ENCODE measurements at regions not wholly inside any gene's neighbourhood (a gene's known extent, or its start where the extent isn't known, plus 50 kb on each side); places are given as distances from the start of the nearest gene placed in this dataset.
A peak's percentile ranks its signal among the peaks of the same experiment; 100 is the strongest.

DNA sequence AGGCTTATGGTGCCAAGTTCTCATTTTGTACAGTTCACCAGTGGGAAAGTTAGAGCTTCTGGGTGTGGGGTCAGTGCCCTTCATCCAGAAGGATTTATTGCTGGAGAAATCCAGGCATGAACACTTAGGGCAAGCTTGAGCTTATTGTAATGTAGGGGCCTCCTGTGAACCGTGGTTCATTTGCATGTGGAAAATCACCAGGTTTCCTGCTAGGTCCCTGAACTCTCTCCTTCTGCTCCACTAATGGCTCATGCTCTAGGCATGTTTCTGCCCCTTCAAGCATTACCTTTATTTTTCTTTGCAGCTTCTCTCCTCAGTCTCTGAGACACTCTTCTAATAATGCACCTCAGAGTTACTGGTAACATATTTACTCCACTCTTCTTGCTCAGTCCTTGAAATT, 79.3 kb upstream of the FAM98A start:
- no peak for DNase-seq
- TF ChIP-seq, protein P1, sequence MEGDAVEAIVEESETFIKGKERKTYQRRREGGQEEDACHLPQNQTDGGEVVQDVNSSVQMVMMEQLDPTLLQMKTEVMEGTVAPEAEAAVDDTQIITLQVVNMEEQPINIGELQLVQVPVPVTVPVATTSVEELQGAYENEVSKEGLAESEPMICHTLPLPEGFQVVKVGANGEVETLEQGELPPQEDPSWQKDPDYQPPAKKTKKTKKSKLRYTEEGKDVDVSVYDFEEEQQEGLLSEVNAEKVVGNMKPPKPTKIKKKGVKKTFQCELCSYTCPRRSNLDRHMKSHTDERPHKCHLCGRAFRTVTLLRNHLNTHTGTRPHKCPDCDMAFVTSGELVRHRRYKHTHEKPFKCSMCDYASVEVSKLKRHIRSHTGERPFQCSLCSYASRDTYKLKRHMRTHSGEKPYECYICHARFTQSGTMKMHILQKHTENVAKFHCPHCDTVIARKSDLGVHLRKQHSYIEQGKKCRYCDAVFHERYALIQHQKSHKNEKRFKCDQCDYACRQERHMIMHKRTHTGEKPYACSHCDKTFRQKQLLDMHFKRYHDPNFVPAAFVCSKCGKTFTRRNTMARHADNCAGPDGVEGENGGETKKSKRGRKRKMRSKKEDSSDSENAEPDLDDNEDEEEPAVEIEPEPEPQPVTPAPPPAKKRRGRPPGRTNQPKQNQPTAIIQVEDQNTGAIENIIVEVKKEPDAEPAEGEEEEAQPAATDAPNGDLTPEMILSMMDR (IDR thresholded peaks at IDR 0.05; ENCODE audit: low read depth, low read length), result no peak
- Histone ChIP-seq H3K9me3 (no peaks in the 10 kb centered on the region), H3K4me3 (ENCODE audit: low read depth, low read length) (no peak overlapping the region), H3K27me3 (no peaks in the 10 kb centered on the region), H3K36me3 (no peaks in the 10 kb centered on the region), H3K4me1 (peaks cover 7% of the 10 kb centered on the region)

GRCh38 chr2:33673937-33674336, 74.8 kb upstream of the FAM98A start:
- Histone ChIP-seq H3K4me1 (peaks cover 28% of the 10 kb centered on the region), H3K36me3 (no peaks in the 10 kb centered on the region), H3K9me3 (no peaks in the 10 kb centered on the region), H3K27me3 (no peaks in the 10 kb centered on the region), H3K4me3 (ENCODE audit: low read depth, low read length) (no peak overlapping the region)
- TF ChIP-seq, protein P1 (IDR thresholded peaks at IDR 0.05; ENCODE audit: low read depth, low read length), result peak; percentile 54; the same call in 1 of the 2 replicates
- no peak for DNase-seq

GRCh38 chr2:33672896-33673295, 73.8 kb upstream of the FAM98A start:
- peak; percentile 50 for DNase-seq
- peak overlapping the region; percentile 7; the same call in 1 of the 2 replicates for H3K4me3 ChIP-seq (ENCODE audit: low read depth, low read length)

GRCh38 chr2:33672389-33672788, 73.3 kb upstream of the FAM98A start:
- no peaks in the 10 kb centered on the region for H3K27me3 ChIP-seq
- no peaks in the 10 kb centered on the region for H3K9me3 ChIP-seq
- peaks cover 28% of the 10 kb centered on the region for H3K4me1 ChIP-seq
- peak; percentile 74 for DNase-seq
- no peak overlapping the region for H3K4me3 ChIP-seq (ENCODE audit: low read depth, low read length)
- TF ChIP-seq, protein P1 (IDR thresholded peaks at IDR 0.05; ENCODE audit: low read depth, low read length), result no peak
- no peaks in the 10 kb centered on the region for H3K36me3 ChIP-seq

More at GRCh38 chr2:33672896-33673295, 73.8 kb upstream of the FAM98A start:
- H3K36me3 ChIP-seq, result no peaks in the 10 kb centered on the region
- H3K4me1 ChIP-seq, result peaks cover 28% of the 10 kb centered on the region
- no peaks in the 10 kb centered on the region for H3K27me3 ChIP-seq
- no peaks in the 10 kb centered on the region for H3K9me3 ChIP-seq
- TF ChIP-seq, protein P1 (IDR thresholded peaks at IDR 0.05; ENCODE audit: low read depth, low read length), result peak; percentile 28; the same call in 1 of the 2 replicates

GRCh38 chr2:33671198-33671597, 72.1 kb upstream of the FAM98A start:
- no peaks in the 10 kb centered on the region for H3K36me3 ChIP-seq
- no peaks in the 10 kb centered on the region for H3K9me3 ChIP-seq
- H3K27me3 ChIP-seq, result no peaks in the 10 kb centered on the region
- H3K4me1 ChIP-seq, result peaks cover 28% of the 10 kb centered on the region
- no peak for DNase-seq
- TF ChIP-seq, protein P1 (IDR thresholded peaks at IDR 0.05; ENCODE audit: low read depth, low read length), result no peak
- H3K4me3 ChIP-seq (ENCODE audit: low read depth, low read length), result no peak overlapping the region

DNA sequence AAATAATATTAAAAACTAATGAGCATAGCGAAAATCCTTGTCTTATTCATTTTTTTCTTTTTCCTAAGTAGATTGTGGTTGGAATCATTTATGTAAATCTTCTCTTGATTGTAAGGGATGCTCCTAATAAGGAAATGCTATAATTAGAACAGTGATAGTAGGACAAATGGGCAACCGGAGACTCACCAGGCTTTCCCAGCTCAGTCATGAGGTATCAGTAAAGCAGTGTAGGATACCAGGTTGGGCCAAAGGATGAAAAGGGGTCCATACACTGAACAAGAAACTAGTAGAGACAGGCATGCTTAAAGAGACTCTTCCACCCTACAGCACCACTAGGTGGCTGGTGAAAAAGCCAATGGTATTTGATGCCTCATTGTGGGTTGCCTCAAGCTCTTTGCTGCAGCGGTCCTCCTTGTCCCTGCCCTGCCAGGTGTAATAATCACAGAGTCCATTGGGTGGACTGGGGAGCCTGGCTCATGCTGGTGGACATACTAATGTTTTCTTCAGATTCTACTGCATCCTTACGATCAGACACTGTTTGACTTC, 71.4 kb upstream of the FAM98A start:
- Histone ChIP-seq H3K36me3 (no peaks in the 10 kb centered on the region), H3K4me1 (peaks cover 28% of the 10 kb centered on the region), H3K9me3 (no peaks in the 10 kb centered on the region), H3K27me3 (no peaks in the 10 kb centered on the region), H3K4me3 (ENCODE audit: low read depth, low read length) (no peak overlapping the region)
- DNase-seq, result peak; percentile 34
- TF ChIP-seq, protein P1 (IDR thresholded peaks at IDR 0.05; ENCODE audit: low read depth, low read length), result peak; percentile 59
